ENCODE measurements at regions not wholly inside any gene's neighbourhood (a gene's known extent, or its start where the extent isn't known, plus 50 kb on each side); places are given as distances from the start of the nearest gene placed in this dataset.

DNA sequence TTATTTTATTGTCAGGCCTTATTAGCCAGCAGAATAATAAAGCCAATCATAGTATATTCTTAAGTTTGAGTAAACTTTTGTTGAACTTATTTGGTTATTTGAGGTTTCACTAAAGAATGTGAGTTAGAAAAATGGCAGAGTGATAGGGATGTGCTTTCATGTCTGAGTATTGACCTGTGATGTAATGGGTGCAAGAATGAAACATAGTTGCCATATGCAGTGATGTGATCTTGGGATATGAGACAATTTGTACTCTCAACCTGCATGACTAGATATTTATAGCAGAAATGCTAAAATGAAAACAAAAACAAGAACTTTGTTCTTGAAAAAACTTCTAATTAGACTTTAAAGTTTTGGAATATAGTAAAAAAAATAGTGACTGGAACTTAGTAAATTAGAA is 97.9 kb downstream of the DISP1 start:
- no peak for DNase-seq

DNA sequence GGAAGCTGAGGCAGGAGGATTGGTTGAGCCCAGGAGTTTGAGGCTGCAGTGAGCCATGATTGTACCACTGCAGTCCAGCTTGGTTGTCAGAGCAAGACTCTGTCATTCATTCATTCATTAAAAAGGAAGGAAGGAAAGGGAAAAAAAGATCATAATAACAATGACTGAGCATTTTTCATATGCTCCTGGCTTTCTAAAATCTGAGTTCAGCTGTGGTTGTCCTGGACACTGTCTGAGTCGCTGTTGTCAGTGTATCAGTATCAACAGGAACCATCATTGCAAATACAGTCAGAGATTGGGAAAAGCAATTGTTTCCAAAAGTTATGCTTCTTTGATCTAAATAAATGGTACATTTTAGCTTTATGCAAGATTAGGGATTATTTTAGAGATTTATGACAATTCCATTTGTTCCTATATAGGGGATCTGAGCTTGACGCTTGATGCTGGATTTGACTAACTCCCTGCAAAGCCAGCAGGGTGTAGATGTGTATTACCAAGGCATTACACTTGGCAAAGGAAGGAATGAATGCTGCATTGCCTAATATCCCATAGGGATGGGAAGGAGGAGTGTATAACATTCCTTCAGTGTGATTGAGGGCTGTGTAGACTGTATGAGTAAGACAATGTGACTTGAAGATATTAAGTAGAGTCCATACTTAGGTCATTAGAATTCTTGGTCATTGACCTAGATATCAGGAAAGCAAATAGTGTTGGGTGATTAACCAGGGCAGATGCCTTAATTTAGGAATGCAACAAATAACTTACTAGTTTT is 100.2 kb downstream of the DISP1 start:
- no peak for DNase-seq

DNA sequence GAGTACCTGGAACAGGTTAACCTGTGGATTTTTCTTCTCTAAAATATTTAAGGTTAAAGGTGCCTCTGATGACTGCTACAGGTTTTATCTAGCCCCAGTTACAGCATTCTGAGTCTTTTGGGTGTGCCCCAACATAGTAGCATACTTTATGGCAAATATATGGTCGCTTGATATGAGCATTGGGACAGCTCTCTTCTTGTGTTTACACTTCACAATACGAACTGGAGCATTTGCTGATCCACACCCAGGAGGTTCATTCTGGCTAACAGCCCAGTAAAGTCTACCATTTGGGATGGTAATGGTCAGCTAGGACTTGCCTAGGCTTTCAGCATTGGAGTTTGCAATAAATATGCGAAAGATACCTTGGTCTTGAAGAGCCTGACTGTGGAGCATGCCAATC is 101.3 kb downstream of the DISP1 start:
- no peak for DNase-seq

DNA sequence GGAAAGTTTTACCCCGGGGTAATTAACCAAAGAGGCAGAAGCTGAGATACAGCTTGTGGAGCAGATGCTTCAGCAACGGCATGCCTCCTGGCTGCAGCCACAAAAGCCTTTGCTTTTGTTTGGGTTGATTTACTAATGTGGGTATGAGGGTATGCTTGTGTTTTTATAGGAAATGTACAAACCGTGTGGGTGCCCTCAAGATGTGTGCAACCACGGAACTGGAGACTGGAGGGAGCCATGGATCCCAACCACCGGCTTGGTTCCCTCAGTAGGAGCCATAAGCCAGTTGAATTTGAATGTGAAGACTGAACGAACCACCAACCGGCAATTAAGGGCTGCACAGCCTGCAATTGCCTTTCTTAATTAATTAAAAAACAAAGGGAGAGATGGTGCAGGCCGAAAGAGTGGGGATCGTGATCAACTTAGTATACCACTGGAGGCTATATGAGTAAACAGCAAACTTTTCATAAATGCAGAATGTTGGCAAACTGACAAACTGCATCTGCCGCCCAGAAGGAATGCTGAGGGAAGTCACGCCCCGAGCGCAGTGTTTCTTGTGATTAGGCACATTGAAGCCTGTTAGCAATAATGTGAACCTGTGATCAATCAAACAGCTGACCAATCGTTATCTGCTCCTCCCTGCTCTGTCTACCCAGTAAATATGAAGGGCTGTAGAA is 104.1 kb downstream of the DISP1 start:
- no peak for DNase-seq

DNA sequence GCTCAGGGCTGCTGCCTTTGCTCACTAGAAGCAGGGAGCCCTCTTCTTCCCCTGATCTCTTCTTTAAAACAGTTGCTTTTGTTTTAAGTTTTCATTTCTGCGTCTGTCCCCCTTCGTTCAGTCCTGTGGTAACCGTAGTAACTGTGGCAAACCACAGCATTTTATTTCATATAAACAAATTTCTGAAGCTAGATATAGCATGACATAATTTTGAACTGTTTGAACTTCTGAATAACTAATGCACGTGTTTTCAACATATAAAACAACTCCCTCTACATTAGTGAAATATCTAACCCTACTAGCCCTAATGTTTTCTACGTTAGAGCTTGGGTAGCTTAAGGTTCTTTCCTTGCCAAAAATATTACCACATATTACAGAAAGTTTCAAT is 104.6 kb downstream of the DISP1 start:
- DNase-seq, result no peak

DNA sequence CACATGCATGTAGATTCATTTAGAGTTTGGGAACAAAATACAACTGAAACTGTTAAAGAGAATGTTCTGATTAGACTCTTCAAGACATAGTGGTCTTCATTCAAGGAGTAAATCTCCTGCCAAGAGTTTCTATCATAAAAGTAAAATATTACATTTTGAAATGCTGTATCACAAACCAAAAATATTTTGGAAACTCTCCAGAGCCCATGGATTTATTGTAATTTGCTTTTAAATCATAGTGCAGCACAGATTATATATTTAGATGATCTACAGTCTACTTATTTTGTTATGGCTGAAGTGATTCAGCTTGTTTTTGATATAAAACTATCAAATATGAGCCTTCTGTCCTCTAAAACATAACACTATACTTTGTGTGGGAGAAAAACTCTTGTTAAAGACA is 105.3 kb downstream of the DISP1 start:
- DNase-seq, result no peak

DNA sequence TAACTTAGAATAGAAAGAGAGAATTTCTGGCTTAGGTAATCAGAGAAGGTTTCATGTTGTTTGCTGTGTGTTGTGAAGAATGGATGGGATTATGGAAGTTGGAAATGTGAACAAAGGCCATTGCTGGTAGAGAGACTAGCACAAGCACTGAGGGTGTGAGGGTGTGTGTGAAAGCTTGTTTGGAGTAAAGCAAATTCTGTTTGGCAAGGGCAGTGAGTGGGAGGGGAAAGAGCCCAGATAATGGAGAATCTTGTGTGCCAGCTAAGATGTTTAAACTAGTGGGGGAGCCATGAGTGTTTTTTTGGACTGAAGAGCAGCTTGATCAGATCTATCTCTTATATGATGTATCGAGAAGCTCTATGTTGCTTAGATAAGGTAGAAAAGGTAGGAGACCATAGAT is 107.1 kb downstream of the DISP1 start:
- DNase-seq, result no peak

DNA sequence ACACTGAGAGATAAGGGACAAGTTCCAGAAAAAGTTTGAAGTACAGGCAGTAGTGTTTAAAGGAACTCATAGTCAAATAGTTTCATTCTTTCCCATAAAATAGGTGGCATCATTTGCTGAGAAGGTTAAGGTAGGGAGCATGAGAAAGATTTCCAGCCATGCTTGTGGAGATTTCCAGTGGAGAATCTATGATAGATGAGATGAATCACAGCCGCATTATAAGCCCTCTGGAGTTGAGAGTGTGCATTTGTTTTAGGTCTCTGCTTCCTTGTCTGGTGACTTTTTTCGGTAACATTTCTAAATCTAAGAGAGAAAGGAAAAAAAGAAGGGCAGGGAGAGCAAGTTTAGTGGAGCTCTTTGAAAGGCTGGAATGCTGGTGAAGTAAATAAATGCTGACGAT is 108.7 kb downstream of the DISP1 start:
- no peak for DNase-seq

DNA sequence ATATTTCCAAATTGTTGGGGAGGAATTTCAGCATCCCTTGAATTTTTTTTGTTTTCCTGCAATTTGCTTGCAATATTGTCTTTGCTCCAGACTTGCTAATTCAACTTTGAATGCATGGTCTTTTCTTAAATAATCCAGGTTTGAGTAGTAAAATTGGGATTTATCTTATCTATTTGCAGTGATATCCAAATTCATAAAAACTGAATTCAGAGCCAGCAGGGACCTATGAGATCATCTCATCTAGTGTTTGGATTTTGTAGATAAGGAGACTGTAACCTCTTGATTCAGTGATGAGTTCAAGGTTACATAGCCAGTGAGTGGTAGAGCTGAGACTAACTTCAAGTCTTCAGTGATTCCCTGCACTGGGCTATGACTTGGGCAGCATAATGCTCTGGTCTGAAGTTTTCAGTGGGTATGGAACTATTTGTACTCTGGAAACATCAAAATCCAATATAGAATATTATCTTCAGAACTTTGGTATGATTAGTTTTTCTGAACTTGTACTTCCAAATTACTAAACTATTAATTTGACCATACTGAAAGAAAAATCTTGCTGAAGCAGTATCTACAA is 109.4 kb downstream of the DISP1 start:
- DNase-seq, result no peak

DNA sequence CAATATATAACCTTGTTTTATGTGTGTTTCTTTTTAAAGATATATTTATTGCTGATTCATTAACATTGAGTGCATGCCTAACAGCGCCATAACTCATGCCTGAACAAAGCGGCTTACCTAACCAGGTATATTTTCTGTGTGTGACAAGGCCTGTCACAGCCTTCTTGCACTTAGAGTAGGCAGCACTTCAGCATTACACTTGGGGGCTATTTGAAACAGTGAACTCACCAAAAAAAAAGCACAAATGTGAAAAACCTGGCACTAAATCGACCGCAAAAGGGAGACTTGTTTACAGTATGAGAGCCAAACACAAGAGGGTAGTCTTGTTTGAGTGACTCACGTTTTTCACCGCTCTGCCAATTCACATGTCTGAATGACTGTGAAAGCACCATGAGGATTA is 111.7 kb downstream of the DISP1 start:
- DNase-seq, result no peak

DNA sequence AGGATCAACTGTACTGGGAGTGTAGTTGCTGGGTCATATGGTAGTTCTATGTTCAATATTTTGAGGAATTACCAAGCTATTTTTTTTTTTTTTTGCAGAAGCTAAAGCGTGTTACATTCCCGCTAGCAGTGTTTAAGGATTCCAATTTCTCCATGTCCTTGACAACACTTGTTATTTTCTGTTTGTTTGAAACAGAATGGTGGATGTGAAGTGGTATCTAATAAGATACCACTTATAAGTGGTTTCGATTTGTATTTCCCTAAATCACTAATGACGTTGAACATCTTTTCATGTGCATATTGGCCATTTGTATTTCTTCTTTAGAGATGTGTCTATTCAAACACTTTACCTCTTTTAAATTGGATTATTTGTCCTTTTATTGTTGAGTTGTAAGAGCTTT is 112.2 kb downstream of the DISP1 start:
- DNase-seq, result no peak

DNA sequence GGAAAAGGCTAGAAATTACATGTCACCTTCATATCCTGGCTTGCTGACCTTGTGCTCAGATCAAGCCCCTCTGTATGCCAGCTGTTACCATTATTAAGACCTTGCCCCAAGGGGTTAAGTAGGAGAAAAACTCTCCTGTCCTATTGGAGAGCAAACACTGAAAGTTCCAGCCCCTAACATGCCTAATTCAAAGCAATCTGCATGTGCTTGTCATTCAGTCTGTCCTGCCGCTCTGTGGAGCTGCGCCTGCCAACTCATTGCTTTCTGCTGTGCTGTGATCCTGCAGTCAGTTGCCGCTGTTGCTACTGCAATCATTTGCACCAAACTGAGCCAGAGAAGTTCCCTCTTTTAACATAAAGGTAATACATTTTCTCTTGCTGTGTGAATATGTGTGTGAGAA is 113.4 kb downstream of the DISP1 start:
- DNase-seq, result no peak

DNA sequence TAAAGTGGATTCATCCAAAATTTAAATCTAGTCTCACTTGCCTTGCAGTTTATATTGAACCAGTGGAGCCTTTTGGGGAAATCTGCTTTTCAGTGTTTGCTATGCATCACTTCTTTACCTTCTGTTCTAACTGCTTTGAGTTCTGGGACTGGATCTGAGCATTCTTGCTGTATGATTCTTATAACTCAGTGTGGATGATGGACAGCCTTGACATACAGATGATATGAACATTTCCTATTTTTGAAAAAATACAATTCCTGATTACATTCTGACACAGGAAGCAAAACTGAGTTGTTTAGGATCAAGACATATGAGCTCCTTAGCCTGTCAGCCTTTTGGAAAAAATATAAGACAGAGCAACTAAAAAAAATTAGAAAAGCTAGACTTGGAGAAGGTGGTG is 115.2 kb downstream of the DISP1 start:
- DNase-seq, result no peak

DNA sequence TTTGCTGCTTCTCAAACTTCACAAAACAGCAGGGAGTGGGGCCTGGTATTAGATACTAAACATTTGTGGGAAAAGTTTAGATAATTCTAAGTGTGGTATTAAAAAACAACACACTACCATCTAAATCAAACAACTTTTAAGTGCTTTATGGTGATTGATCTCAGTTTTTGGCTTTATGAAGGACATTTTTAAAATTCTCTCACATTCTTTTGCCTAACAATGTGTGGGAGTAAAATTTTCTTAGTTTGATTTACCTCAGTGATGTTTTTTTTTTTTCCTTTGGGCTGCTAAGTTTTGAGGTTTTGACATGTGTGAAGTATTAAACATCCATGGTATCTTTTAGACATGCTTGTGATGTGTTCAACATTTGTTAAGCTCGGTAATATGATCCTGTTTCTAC is 116.2 kb downstream of the DISP1 start:
- no peak for DNase-seq

DNA sequence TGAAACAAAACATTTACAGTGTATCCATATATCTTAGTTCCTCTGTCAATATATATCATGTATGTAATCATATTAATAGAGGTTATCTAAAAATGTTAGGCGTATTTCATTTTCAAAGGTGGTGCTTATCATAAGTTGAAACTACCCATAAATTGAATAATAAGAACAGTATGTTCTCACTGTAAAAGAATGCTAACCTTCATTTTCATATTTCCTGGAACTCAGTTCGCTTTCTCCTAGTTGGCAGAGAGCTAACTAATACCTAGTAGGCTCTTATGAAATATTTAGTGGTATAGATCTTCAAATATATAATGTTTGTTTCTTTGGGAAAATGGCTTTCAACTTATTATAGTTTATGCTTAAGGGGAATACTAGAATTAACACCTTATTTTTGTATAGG is 118.4 kb downstream of the DISP1 start:
- DNase-seq, result no peak

DNA sequence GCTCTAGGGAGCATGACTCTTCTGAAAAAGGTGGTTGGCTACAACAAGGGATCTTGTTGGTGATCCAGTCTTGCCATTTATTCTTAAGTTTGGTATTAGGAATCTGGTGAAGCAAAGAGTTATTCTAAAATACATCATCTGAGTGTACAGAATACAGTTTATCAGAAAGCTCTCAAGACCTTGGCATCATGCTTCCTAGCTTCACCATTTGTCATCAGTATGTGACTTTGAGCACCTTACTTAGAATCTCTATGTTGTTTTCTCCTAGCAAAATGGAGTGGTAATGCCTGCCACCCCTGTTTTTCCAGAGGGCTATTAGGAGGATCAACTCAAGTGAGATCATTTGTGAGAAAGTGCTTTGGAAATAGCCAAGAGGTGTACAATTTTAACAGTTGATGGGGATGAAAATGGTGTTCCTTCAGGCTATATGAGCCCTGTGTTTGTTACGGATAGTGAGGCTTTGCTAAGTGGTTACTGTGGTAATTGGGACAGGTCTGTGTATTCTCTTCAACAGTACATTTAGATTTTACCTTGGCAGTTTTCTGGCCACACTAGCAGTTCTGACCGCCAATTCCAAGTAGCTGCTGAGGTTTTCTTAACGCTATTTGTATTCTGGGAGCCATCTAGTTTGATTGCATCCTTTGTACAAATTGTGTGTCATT is 120.5 kb downstream of the DISP1 start:
- no peak for DNase-seq

DNA sequence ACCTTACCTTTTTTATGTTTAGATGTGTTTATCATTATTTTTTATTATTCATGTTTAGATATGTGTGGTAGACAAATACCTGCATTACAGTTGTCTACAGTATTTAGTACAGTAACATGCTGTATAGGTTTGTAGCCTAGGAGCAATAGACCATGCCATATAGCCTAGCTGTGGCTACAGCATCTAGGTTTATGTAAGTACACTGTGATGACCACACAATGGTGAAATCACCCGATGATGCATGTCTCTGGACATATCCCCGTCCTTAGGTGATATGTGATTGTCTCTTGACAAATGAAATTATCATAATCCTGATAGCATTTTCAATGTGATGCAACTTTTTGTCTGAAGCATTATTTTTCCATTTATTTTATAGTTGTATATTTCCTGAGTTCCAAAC is 121.2 kb downstream of the DISP1 start:
- no peak for DNase-seq

DNA sequence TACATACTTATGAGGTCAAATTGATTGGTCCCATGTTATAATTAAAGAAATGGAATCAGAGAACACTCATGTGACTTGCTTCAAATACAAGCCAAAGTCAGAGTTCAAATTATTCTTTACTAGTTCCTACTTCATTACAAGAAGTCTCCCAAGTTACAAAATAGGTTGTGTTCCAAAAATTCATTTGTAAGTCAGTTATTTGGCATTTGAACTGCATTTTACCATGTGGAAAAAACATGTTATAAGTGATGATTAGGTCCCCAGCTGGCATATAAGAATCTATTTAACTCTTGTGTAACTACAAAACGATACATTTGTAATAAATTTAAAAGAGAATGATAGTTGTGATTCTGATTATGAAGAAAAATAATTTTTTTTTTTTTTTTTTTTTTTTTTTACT is 124.1 kb downstream of the DISP1 start:
- DNase-seq, result no peak

DNA sequence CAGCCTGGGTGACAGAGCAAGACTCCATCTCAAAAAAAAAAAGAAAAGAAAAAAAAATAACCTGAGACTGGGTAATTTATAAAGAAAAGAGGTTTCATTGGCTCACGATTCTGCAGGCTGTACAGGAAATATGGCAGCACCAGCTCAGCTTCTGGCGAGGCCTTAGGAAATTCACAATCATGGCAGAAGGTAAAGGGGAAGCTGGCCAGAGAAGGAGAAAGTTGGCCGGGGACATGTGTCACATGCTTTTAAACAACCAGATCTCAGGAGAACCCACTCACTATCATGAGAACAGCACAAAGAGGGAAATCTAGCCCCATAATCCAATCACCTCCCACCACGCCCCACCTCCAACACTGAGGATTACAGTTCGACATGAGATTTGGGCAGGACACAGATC is 125.3 kb downstream of the DISP1 start:
- no peak for DNase-seq

DNA sequence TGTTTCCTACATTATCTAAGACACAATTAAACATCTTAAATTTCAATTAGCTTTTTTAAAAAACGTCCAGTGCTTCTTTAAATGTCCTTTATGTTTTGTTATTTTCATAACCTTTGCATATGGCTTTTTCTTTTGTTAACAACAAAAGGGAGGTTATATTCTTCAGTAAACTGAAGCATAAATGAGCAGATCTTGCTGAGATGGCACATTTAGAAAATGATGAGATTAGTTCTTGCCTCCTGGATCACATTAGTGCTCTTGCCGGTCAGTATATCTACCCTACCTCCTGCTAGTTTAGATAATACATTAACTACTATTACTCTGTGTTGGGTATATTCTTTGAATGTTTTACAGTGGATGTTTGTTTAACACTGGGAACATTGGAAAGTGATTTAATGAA is 126.1 kb downstream of the DISP1 start:
- no peak for DNase-seq

DNA sequence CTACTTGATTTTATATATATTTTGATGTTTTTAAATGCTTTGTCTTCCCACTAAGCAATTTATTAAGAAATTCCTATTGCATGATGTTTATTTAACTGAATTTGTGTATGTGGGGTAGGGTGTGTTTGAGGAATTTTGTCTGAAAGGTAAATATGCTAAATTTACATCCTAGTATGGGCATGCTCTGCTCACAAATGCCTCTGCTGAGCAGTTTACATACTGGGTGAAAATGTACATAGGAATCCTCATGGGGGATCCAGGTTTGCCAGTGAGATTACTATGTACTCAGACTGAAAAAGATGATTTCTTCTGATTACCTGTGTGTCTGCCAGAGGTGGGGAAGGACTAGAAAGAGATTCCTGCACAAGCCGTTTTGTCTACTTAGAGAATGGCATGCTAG is 126.6 kb downstream of the DISP1 start:
- DNase-seq, result no peak

DNA sequence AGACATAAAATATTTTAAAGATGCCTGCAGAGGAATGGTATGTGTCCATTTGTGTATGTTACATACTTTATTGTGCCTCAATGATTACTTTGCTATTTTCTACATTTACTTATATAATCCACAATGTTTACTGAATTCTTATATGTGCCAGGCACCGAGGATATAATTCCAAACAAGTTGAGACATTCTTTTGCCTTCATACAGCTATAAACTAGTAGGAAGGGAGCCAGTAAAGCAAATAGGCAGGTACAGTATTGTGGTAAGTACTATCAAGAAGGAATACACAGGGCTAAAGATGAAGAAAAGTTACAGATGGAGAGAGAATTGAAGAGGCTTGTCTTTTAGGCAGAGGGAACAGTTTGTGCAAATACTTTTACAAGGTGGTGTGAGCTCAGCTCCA is 131.6 kb downstream of the DISP1 start:
- no peak for DNase-seq

DNA sequence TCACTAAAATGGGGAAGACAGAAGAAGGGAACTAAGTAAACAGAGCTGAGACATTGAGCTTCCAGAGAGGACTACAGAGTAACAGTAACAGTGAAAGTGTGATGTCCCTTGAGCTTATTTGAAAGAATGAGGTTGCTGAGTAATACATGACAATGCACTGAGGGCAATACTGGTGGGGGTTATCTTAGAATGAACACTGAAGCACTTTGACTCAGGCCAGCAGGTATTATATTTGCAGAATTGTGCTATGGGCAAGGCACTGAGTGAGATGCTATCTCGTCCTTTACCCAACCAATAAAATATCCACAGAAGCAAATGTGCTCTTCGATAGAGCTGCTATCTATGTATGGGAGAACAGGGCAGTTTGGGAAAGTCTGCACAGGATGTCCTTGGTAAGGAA is 133.2 kb downstream of the DISP1 start:
- DNase-seq, result no peak

DNA sequence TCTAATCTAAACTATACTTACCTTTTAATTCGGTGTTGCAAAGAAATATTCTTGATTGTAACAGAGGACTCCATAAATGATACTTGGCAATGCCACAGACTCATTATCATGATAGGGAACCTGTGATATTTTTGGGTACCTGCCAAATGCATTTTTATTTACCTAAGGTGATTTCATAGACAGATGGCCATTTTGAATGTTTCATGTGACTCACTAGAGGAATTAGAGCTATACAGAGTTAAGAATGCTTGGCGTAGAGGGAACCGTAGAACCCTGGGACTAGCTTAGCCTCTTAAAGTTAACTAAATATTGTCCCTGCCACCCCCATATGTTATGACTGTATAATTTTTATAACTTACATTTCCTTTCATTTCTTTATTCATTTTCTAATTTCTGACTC is 136.1 kb downstream of the DISP1 start:
- DNase-seq, result no peak
